ENCODE measurements at regions not wholly inside any gene's neighbourhood (a gene's known extent, or its start where the extent isn't known, plus 50 kb on each side); places are given as distances from the start of the nearest gene placed in this dataset.

DNA sequence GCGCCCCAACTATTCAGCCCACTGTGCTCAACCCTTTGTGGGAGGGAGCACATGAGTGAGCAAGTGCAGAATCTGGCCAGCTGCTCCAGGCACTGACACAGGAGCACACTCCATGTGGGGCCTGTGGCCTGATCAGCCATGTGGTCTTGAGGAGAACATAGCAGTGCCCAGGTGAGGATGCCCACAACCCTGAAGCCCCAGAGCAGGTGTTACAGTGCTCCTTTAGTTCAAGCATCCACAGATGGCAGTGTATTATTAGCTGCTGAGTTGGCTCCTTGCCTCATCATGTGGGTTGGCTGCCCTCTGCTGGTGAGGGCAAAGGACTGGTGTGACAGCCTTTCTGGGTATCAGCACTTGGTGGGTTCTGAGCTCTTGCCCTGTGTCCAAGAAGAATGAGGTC is 1588.2 kb downstream of the SI start:
- TF ChIP-seq, protein P1, sequence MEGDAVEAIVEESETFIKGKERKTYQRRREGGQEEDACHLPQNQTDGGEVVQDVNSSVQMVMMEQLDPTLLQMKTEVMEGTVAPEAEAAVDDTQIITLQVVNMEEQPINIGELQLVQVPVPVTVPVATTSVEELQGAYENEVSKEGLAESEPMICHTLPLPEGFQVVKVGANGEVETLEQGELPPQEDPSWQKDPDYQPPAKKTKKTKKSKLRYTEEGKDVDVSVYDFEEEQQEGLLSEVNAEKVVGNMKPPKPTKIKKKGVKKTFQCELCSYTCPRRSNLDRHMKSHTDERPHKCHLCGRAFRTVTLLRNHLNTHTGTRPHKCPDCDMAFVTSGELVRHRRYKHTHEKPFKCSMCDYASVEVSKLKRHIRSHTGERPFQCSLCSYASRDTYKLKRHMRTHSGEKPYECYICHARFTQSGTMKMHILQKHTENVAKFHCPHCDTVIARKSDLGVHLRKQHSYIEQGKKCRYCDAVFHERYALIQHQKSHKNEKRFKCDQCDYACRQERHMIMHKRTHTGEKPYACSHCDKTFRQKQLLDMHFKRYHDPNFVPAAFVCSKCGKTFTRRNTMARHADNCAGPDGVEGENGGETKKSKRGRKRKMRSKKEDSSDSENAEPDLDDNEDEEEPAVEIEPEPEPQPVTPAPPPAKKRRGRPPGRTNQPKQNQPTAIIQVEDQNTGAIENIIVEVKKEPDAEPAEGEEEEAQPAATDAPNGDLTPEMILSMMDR (conservative IDR thresholded peaks at IDR 0.05; ENCODE audit: low read depth, low read length): peak; percentile 92

DNA sequence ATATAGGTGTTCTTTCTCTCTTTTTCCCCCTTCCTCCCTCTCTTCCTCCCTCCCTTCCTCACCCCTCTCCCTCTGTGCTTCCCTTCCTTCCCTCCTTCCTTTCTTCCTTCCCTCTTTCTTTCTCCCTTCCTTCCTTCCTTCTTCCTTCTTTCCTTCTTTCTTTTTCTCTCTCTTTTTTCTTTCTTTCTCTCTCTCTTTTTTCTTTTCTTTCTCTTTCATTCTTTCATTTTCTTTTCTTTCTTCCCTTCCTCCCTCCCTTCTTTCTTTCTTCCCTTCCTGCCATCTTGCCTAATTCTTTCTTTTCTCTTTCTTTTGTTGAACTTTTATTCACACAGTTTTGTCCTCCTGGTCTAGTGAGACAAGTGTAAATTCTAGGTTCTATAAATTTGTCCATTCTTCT is 1595.6 kb downstream of the SI start:
- Histone ChIP-seq H3K79me2 (ENCODE audit: insufficient read depth, low read depth) (no peaks in the 10 kb centered on the region), H3K4me3 (IDR thresholded peaks at IDR 0.05; ENCODE audit: insufficient read depth, low read depth, low read length) (no peak overlapping the region), H3K4me1 (ENCODE audit: low read depth, poor library complexity, severe bottlenecking) (no peaks in the 10 kb centered on the region), H3K27me3 (ENCODE audit: insufficient read depth, low read depth) (no peaks in the 10 kb centered on the region), H3K9ac (no peak overlapping the region), H2AFZ (ENCODE audit: low read depth) (no peak overlapping the region), H3K27ac (no peak overlapping the region), H4K20me1 (ENCODE audit: insufficient read depth) (no peaks in the 10 kb centered on the region), H3K4me2 (no peak overlapping the region), H3K36me3 (ENCODE audit: insufficient read depth) (no peaks in the 10 kb centered on the region)
- TF ChIP-seq, protein P1 (conservative IDR thresholded peaks at IDR 0.05; ENCODE audit: low read depth, low read length): no peak

More for the DNA sequence above, 1588.2 kb downstream of the SI start:
- H3K4me1 ChIP-seq (ENCODE audit: low read depth, poor library complexity, severe bottlenecking): no peaks in the 10 kb centered on the region
- no peak overlapping the region for H3K4me2 ChIP-seq
- no peak overlapping the region for H3K4me3 ChIP-seq (IDR thresholded peaks at IDR 0.05; ENCODE audit: insufficient read depth, low read depth, low read length)
- no peak overlapping the region for H3K27ac ChIP-seq
- no peaks in the 10 kb centered on the region for H3K36me3 ChIP-seq (ENCODE audit: insufficient read depth)
- H2AFZ ChIP-seq (ENCODE audit: low read depth): no peak overlapping the region
- no peaks in the 10 kb centered on the region for H3K79me2 ChIP-seq (ENCODE audit: insufficient read depth, low read depth)
- no peak overlapping the region for H3K9ac ChIP-seq
- no peaks in the 10 kb centered on the region for H4K20me1 ChIP-seq (ENCODE audit: insufficient read depth)
- H3K27me3 ChIP-seq (ENCODE audit: insufficient read depth, low read depth): no peaks in the 10 kb centered on the region

GRCh38 chr3:163481738-163482137 is 1596.6 kb downstream of the SI start:
- Histone ChIP-seq H2AFZ (ENCODE audit: low read depth) (no peak overlapping the region), H4K20me1 (ENCODE audit: insufficient read depth) (no peaks in the 10 kb centered on the region), H3K4me2 (no peak overlapping the region), H3K27ac (no peak overlapping the region), H3K27me3 (ENCODE audit: insufficient read depth, low read depth) (no peaks in the 10 kb centered on the region), H3K79me2 (ENCODE audit: insufficient read depth, low read depth) (no peaks in the 10 kb centered on the region), H3K36me3 (ENCODE audit: insufficient read depth) (no peaks in the 10 kb centered on the region), H3K4me3 (IDR thresholded peaks at IDR 0.05; ENCODE audit: insufficient read depth, low read depth, low read length) (no peak overlapping the region), H3K9ac (no peak overlapping the region), H3K4me1 (ENCODE audit: low read depth, poor library complexity, severe bottlenecking) (no peaks in the 10 kb centered on the region)
- TF ChIP-seq, protein P1 (conservative IDR thresholded peaks at IDR 0.05; ENCODE audit: low read depth, low read length): no peak

- H3K27me3 ChIP-seq (ENCODE audit: insufficient read depth, low read depth): no peaks in the 10 kb centered on the region
Observed at GRCh38 chr3:163476179-163476578, 1602.1 kb downstream of the SI start.

More at GRCh38 chr3:163476179-163476578, 1602.1 kb downstream of the SI start:
- H3K4me2 ChIP-seq: no peak overlapping the region
- no peaks in the 10 kb centered on the region for H3K4me1 ChIP-seq (ENCODE audit: low read depth, poor library complexity, severe bottlenecking)
- no peak overlapping the region for H3K9ac ChIP-seq
- no peak overlapping the region for H3K4me3 ChIP-seq (IDR thresholded peaks at IDR 0.05; ENCODE audit: insufficient read depth, low read depth, low read length)
- no peak overlapping the region for H2AFZ ChIP-seq (ENCODE audit: low read depth)
- no peaks in the 10 kb centered on the region for H3K36me3 ChIP-seq (ENCODE audit: insufficient read depth)
- no peaks in the 10 kb centered on the region for H4K20me1 ChIP-seq (ENCODE audit: insufficient read depth)
- TF ChIP-seq, protein P1 (conservative IDR thresholded peaks at IDR 0.05; ENCODE audit: low read depth, low read length): no peak
- H3K27ac ChIP-seq: no peak overlapping the region
- H3K79me2 ChIP-seq (ENCODE audit: insufficient read depth, low read depth): no peaks in the 10 kb centered on the region

Data from KMS-11 (cell line).